ENCODE measurements at regions not wholly inside any gene's neighbourhood (a gene's known extent, or its start where the extent isn't known, plus 50 kb on each side); places are given as distances from the start of the nearest gene placed in this dataset.

DNA sequence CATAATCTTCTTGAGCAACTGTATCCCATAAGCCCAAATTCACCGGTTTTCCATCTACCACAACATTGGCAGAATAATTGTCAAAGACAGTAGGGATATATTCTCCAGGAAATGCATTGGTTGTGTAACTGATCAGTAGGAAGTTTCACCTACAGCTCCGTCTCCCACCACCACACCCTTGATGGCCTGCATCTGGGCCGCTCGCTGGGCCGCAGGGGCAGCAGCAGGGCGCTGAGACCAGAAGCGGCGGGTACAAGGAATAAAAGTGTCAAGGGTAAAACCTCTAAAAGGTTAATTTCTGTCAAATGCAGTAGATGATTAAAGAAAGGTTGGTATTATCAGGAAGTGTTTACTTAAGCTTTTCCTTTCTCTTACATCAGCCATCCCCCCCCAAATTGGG, 167.6 kb upstream of the DKK2 start (continued):
- TF ChIP-seq, protein P1, sequence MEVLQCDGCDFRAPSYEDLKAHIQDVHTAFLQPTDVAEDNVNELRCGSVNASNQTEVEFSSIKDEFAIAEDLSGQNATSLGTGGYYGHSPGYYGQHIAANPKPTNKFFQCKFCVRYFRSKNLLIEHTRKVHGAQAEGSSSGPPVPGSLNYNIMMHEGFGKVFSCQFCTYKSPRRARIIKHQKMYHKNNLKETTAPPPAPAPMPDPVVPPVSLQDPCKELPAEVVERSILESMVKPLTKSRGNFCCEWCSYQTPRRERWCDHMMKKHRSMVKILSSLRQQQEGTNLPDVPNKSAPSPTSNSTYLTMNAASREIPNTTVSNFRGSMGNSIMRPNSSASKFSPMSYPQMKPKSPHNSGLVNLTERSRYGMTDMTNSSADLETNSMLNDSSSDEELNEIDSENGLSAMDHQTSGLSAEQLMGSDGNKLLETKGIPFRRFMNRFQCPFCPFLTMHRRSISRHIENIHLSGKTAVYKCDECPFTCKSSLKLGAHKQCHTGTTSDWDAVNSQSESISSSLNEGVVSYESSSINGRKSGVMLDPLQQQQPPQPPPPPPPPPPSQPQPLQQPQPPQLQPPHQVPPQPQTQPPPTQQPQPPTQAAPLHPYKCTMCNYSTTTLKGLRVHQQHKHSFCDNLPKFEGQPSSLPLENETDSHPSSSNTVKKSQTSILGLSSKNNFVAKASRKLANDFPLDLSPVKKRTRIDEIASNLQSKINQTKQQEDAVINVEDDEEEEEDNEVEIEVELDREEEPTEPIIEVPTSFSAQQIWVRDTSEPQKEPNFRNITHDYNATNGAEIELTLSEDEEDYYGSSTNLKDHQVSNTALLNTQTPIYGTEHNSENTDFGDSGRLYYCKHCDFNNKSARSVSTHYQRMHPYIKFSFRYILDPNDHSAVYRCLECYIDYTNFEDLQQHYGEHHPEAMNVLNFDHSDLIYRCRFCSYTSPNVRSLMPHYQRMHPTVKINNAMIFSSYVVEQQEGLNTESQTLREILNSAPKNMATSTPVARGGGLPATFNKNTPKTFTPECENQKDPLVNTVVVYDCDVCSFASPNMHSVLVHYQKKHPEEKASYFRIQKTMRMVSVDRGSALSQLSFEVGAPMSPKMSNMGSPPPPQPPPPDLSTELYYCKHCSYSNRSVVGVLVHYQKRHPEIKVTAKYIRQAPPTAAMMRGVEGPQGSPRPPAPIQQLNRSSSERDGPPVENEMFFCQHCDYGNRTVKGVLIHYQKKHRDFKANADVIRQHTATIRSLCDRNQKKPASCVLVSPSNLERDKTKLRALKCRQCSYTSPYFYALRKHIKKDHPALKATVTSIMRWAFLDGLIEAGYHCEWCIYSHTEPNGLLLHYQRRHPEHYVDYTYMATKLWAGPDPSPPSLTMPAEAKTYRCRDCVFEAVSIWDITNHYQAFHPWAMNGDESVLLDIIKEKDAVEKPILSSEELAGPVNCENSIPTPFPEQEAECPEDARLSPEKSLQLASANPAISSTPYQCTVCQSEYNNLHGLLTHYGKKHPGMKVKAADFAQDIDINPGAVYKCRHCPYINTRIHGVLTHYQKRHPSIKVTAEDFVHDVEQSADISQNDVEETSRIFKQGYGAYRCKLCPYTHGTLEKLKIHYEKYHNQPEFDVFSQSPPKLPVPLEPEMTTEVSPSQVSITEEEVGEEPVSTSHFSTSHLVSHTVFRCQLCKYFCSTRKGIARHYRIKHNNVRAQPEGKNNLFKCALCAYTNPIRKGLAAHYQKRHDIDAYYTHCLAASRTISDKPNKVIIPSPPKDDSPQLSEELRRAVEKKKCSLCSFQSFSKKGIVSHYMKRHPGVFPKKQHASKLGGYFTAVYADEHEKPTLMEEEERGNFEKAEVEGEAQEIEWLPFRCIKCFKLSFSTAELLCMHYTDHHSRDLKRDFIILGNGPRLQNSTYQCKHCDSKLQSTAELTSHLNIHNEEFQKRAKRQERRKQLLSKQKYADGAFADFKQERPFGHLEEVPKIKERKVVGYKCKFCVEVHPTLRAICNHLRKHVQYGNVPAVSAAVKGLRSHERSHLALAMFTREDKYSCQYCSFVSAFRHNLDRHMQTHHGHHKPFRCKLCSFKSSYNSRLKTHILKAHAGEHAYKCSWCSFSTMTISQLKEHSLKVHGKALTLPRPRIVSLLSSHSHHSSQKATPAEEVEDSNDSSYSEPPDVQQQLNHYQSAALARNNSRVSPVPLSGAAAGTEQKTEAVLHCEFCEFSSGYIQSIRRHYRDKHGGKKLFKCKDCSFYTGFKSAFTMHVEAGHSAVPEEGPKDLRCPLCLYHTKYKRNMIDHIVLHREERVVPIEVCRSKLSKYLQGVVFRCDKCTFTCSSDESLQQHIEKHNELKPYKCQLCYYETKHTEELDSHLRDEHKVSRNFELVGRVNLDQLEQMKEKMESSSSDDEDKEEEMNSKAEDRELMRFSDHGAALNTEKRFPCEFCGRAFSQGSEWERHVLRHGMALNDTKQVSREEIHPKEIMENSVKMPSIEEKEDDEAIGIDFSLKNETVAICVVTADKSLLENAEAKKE (CRISPR knock-in tag; IDR thresholded peaks at IDR 0.05) = no peak
- TF ChIP-seq CREB1 (CRISPR knock-in tag; IDR thresholded peaks at IDR 0.05; ENCODE audit: low read depth) (no peak), REST (IDR thresholded peaks at IDR 0.05; ENCODE audit: unreplicated experiment) (no peak)

DNA sequence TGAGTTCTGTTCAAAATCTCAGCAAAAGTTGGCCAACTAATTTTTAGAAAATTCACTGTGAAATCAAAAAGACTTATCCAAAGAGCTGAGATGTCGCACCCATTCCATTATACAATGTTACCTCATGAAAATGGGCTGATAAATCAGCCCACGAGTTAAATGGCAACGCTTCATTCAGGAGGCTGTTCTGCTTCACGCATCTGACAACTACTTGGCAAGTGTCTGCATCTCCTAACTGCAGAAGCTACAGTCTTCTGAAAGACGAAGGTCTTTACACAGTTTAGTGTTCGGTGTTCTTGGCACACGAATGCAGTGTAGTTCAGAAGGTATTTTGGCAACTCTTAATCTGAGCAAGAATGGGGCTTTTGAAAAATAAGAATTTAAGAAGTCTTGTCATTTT, 166.6 kb upstream of the DKK2 start:
- H3K4me3 Mint-ChIP-seq = no peak overlapping the region
- H3K36me3 Mint-ChIP-seq (ENCODE audit: low read depth) = no peaks in the 10 kb centered on the region

More for the DNA sequence above, 166.6 kb upstream of the DKK2 start:
- Histone ChIP-seq H3K4me2 (no peak overlapping the region), H3K27ac (ENCODE audit: low read depth) (no peak overlapping the region), H3F3A (replicated peaks; ENCODE audit: low read depth) (no peaks in the 10 kb centered on the region), H4K20me1 (replicated peaks; ENCODE audit: insufficient read depth) (no peaks in the 10 kb centered on the region), H3K36me3 (ENCODE audit: insufficient read depth) (no peaks in the 10 kb centered on the region), H3K79me2 (replicated peaks; ENCODE audit: insufficient read depth) (no peaks in the 10 kb centered on the region), H3K9me2 (ENCODE audit: insufficient read depth) (no peaks in the 10 kb centered on the region), H2AFZ (no peak overlapping the region), H3K4me1 (ENCODE audit: insufficient read depth) (no peaks in the 10 kb centered on the region), H3K4me3 (no peak overlapping the region), H3K27me3 (ENCODE audit: insufficient read depth) (no peaks in the 10 kb centered on the region)
- no peaks in the 10 kb centered on the region for H3K4me1 Mint-ChIP-seq
- H3K27ac Mint-ChIP-seq = no peak overlapping the region
- DNase-seq (ENCODE audit: low spot score) (no peak), ATAC-seq (no peak)
- no peaks in the 10 kb centered on the region for H3K9me3 Mint-ChIP-seq
- TF ChIP-seq ETS1 (IDR thresholded peaks at IDR 0.05) (no peak), ZNF331 (CRISPR knock-in tag; IDR thresholded peaks at IDR 0.05; ENCODE audit: low read depth) (no peak), NANOG (IDR thresholded peaks at IDR 0.05; ENCODE audit: borderline replicate concordance) (no peak), STAT1 (IDR thresholded peaks at IDR 0.05; ENCODE audit: unreplicated experiment) (no peak), ZNF114 (CRISPR knock-in tag; IDR thresholded peaks at IDR 0.05) (no peak), JUNB (IDR thresholded peaks at IDR 0.05; ENCODE audit: unreplicated experiment) (no peak), REST (IDR thresholded peaks at IDR 0.05; ENCODE audit: unreplicated experiment) (no peak), CREB1 (CRISPR knock-in tag; IDR thresholded peaks at IDR 0.05; ENCODE audit: low read depth) (no peak), EZH2 (IDR thresholded peaks at IDR 0.05; ENCODE audit: low read depth, unreplicated experiment) (no peak), EZH2phosphoT487 (IDR thresholded peaks at IDR 0.05; ENCODE audit: unreplicated experiment) (no peak)
- H3K27me3 Mint-ChIP-seq (ENCODE audit: insufficient read depth, low read depth, poor library complexity) = no peaks in the 10 kb centered on the region

Measured in GM23338 (cell line).